ENCODE measurements at regions not wholly inside any gene's neighbourhood (a gene's known extent, or its start where the extent isn't known, plus 50 kb on each side); places are given as distances from the start of the nearest gene placed in this dataset.
A peak's percentile ranks its signal among the peaks of the same experiment; 100 is the strongest.

DNA sequence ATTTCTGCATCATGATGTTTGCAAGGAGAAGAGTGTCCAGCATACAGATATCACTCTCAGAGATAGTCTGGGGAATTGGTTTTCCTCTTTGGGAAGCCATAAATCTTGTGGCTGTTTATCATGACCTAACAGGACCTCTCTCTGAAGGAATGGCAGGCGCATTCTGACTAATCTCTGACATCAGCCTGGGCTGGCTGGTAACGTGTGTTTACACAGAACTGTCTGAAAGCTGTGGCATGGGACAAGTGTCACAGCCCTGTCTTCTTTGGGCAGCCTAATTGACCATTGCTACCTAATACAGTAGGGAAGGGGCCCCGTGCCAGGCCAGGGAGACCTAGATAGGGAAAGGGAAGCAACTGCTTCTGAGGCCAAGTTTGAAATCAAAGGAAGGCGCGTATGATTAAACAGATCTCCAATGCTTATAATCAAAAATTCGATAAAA, 73.9 kb upstream of the CABCOCO1 start (continued):
- TF ChIP-seq, protein P1, sequence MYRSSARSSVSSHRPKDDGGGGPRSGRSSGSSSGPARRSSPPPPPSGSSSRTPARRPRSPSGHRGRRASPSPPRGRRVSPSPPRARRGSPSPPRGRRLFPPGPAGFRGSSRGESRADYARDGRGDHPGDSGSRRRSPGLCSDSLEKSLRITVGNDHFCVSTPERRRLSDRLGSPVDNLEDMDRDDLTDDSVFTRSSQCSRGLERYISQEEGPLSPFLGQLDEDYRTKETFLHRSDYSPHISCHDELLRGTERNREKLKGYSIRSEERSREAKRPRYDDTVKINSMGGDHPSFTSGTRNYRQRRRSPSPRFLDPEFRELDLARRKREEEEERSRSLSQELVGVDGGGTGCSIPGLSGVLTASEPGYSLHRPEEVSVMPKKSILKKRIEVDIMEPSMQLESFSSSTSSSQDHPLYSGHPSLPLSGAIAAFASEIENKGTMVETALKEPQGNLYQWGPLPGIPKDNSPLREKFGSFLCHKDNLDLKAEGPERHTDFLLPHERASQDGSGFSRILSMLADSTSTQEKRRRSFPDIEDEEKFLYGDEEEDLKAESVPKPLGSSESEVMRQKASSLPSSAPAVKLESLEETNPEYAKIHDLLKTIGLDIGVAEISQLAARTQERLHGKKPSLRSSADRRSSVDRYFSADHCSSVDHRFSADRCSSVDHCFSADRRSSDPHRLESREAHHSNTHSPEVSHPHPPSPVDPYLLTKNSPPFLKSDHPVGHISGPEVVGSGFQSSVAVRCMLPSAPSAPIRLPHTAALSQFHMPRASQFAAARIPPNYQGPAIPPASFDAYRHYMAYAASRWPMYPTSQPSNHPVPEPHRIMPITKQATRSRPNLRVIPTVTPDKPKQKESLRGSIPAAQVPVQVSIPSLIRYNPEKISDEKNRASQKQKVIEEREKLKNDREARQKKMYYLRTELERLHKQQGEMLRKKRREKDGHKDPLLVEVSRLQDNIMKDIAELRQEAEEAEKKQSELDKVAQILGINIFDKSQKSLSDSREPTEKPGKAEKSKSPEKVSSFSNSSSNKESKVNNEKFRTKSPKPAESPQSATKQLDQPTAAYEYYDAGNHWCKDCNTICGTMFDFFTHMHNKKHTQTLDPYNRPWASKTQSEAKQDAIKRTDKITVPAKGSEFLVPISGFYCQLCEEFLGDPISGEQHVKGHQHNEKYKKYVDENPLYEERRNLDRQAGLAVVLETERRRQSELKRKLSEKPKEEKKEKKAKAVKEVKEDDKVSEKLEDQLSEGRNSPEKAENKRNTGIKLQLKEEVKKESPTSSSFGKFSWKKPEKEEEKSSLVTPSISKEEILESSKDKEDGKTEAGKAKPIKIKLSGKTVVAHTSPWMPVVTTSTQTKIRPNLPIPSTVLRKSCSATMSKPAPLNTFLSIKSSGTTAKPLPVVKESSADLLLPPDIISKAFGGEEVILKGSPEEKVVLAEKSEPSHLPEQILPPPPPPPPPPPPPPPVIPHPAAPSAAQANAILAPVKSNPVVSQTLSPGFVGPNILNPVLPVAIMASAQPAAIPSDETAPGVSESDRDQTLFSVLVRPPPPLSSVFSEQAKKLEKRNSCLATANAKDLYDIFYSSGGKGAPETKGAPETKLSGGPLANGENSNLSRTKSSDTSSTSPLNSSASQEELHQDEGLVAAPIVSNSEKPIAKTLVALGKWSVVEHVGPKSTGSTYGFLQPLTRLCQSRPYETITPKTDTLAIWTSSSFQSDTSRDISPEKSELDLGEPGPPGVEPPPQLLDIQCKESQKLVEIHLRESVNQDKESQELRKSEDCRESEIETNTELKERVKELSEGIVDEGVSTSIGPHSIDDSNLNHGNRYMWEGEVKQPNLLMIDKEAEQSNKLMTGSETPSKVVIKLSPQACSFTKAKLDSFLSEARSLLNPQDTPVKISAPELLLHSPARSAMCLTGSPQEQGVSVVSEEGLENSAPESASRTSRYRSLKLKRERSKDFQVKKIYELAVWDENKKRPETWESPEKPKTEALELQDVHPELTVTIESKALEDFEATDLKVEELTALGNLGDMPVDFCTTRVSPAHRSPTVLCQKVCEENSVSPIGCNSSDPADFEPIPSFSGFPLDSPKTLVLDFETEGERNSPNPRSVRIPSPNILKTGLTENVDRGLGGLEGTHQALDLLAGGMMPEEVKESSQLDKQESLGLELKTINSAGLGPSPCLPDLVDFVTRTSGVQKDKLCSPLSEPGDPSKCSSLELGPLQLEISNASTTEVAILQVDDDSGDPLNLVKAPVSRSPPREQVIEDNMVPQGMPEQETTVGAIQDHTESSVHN (IDR thresholded peaks at IDR 0.05; ENCODE audit: borderline replicate concordance in 1 of 2, low read depth in 1 of 2): peak in 1 of 2 experiments; percentile 99; a peak in 2 of 4 replicates
- TF ChIP-seq RHOXF2B (CRISPR knock-in tag; conservative IDR thresholded peaks at IDR 0.05) (no peak), HIVEP1 (CRISPR knock-in tag; IDR thresholded peaks at IDR 0.05) (no peak), POU5F1 (IDR thresholded peaks at IDR 0.05; ENCODE audit: borderline replicate concordance, low read depth, low read length, partially characterized antibody) (no peak), TRIM24 (IDR thresholded peaks at IDR 0.05) (peak; percentile 60 to 91), TCF15 (CRISPR knock-in tag; IDR thresholded peaks at IDR 0.05) (no peak), CTBP1 (IDR thresholded peaks at IDR 0.05; ENCODE audit: borderline replicate concordance) (peak; percentile 99), RREB1 (CRISPR knock-in tag; IDR thresholded peaks at IDR 0.05) (no peak), CBX8 (IDR thresholded peaks at IDR 0.05; ENCODE audit: borderline replicate concordance, extremely low read depth, low read depth, low read length, poor library complexity, severe bottlenecking) (no peak), EHMT2 (IDR thresholded peaks at IDR 0.05) (no peak), ZBTB8A (IDR thresholded peaks at IDR 0.05; ENCODE audit: partially characterized antibody) (no peak)
- TF ChIP-seq, protein P2, sequence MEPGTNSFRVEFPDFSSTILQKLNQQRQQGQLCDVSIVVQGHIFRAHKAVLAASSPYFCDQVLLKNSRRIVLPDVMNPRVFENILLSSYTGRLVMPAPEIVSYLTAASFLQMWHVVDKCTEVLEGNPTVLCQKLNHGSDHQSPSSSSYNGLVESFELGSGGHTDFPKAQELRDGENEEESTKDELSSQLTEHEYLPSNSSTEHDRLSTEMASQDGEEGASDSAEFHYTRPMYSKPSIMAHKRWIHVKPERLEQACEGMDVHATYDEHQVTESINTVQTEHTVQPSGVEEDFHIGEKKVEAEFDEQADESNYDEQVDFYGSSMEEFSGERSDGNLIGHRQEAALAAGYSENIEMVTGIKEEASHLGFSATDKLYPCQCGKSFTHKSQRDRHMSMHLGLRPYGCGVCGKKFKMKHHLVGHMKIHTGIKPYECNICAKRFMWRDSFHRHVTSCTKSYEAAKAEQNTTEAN (CRISPR knock-in tag; IDR thresholded peaks at IDR 0.05): no peak

Measured in K562 (cell line).